ENCODE measurements at regions not wholly inside any gene's neighbourhood (a gene's known extent, or its start where the extent isn't known, plus 50 kb on each side); places are given as distances from the start of the nearest gene placed in this dataset.

DNA sequence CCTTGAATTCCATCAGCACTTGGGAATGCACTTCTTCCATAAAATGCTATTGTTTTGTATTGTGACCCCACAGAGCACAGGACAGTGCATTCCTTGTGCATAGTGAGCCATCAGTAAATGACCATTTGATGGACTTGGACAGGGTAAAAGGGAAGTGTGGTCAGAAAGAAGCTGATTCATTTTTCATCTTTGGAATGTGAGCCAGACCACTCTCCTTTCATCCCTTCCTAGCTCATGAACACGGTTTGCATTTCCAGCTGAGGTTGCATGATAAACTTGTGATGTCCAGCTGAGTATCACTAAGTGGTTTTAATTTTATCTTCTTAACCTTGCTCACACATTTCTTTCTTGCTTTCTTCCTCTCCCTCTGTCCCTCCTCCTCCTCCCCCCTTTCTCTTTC, 101.3 kb downstream of the NUDT12 start:
- DNase-seq, result no peak

DNA sequence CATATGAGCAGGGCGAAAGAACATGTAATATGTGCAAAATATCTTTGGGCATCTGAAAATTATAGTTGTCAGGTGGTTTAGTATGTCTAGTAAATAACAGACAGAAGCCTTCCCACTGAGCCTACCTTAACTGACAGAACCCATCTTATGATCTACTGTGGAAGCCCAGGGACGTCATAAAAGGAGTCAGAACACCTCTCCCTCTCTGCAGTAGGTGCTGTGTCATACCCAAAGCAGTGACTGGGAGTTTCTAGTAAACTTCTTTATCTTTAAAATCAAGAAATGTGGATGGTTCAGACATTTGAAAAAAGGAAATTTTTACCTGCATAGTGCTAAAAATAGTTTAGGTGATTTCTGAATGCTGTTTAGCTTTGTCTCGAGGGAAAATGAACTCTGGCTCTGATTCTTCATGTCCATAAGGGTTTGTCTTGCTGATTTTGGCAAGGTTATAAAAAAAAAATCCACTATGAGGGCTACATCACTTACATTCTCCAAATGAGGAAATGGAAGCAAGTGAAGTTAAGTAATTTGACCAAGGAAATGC, 104.0 kb downstream of the NUDT12 start:
- no peak for DNase-seq

DNA sequence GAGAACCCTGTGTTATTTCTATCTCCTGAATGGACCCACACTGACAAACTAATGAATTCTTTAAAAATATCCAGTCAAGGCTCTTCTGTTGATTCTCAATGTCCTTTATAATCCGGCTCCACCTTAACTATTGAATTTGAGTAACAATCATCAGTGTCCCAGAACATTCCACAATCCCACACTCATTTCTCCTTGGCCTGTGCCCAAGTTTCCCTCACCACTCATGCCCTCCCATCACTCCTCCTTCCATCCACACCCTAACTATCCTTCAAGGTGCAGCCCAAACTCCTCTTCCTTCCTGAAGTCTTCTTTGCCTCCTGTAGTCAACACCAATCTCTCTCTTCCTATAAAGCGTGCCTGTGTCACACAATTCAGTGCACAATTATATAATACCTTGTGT, 106.1 kb downstream of the NUDT12 start:
- DNase-seq, result no peak

DNA sequence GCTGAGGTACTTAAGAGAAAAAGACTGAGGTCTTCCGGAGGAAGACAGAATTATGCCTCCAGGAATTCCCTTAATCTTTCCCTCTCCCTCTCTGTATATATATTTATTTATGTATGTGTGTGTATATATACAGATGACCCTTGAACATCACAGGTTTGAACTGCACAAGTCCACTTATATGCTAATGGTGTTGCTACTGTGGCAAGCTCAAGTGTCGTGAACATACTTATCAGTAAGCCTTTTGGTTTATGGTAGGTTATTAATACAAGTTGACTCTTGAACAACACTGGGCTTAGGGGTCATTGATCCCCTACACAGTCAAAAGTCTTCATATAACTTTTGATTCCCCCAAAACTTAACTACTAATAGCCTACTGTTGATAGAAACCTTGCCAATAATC, 106.8 kb downstream of the NUDT12 start:
- DNase-seq, result no peak

DNA sequence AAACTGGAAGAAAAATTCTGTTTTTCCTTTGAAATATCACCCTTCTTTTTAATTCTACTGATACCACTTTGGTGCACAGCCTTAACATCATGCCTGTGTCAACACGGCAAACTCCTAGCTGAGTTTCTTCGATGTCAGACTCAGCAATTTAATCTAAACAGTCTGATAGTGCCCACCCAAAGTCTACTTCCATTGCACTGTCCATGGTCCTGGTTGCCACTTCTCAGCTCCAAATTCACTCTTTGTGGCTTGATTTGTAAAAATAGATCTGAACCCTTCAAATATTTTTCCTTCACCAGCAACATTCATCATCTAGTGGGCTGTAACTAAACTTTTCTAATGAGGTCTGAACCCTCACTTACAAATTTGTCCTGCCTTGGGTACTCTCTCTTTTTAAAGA, 107.8 kb downstream of the NUDT12 start:
- DNase-seq, result no peak

DNA sequence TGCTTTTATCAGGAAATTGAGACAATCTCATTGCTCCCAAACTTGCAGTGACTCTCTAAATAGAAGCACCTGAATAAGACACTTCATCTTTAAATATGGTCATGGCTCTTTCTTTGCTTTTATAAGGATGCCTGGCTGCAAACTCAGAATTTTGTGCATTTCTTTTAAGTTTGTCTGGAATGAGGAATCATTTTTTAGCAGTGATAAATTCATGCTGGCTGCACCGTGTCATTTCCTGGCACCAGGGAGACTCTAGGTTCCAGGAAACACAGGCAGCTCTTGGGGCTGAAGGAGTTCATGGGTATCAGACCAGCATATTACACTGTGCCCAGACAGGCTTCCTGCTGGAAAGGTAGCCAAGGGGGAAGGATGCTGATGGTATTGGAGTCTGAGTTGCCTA, 109.9 kb downstream of the NUDT12 start:
- no peak for DNase-seq

DNA sequence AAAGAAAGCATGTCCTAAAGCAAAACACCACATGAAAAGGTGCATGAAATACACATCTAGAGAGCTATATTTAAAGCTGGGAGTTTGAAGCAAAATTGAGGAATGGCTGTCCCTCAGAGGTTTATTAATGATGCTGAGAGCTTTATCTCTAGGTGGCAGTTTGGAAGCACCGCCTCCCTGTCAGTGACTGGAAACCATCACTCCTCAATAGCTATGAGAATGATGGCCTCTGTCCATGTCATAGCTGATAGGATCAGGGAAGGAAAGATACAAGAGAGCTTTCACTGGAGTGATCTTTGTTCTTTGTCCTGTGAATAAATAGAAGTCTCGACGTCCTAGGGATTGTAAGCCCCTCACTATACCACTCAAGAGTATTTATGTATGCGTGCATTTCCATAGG, 110.5 kb downstream of the NUDT12 start:
- no peak for DNase-seq

DNA sequence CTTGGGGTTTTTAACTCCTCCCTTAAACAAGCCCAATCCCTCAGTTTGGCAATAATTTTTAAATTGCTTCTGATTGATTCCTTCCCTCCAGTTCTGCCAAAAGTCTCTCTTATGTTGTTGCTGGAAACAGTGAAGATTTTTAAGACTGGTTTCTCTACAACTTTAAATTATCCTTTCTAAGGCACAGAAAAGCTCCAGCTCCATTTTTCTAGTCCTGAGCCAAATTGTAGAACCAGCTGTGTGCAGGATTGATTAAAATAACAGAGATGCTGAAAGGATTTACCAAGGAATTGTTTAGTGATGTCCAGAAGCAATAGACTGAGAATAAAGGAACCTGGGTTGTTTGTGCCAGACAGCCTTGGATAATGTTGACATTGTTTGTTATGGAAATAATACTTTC, 111.3 kb downstream of the NUDT12 start:
- no peak for DNase-seq

DNA sequence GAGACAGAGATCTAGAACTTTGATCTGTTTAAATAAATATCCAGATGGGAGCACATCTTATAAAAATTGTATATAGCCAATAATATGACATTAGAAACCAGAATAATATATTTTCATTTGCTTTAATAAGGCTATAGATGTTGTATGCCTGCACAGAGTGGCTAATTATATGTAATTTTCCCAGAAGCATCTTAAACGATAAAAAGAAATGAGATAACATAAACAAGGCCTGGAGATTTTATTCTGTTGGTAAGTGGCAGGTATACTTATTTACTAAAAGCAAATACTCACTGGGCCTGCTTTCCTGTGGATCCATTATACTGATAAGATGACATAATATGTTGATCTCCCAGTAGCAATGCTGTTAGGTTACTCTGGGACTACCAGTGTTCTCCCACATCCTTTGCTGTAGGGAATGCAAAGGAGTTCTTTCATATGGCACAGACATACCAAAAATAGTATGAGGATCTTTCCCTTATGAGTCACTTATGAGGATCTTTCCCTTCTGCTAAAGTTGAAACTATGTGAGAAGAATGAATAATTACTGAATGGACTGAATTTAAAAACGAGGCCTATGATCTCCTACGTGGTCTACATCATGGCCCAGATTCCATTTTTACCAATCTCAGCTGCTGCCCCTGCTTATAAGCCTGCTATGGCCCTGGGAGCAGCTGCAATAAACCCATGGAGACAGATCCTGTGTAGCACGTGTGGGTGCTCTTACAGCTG, 112.1 kb downstream of the NUDT12 start:
- no peak for DNase-seq

DNA sequence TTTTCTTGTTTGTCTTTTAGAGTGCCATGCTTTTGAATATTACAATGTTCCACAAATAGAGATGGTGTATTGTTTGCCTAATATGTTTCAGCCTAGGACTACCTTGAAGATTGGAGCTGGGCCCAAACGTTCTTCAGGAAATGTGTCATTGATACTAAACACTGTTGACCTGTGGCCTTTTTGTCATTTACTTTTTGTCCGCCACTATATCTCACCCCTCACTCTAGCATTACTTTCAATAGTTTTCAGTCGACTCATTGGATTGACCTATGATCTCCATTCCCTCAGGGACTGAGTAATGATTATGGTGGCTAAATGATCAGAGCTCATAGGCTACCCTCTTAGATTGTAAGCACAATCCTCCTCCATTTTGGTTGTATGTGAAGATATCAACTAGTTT, 115.8 kb downstream of the NUDT12 start:
- DNase-seq, result no peak

DNA sequence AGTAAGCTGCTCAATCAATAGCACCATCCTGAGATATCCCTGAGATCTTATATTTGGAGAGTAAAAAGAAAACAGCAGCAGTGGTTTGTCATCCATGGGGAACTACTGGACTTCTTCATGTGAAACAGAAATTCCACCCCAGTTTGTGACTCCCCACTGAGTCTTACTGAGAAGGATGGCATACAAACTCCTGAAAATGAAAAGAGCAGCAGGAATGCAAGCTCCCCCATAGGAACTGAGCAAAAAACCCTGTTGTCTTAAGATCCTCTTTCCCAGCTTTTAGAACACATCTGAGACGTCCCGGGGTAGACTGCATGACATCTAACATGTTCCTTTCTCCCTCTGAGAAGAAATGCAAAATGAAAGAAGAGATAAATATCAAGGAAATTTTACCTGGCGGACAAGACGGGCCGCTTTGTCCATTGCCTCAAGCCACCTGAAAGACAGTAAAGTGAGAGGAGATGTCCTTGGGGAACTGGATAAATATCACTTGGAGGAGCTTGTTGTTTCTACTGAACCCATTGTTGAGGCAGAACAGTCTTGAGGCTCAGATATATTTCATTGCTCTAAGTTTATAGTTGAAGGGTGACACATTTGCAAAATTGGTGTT, 117.1 kb downstream of the NUDT12 start:
- no peak for DNase-seq

DNA sequence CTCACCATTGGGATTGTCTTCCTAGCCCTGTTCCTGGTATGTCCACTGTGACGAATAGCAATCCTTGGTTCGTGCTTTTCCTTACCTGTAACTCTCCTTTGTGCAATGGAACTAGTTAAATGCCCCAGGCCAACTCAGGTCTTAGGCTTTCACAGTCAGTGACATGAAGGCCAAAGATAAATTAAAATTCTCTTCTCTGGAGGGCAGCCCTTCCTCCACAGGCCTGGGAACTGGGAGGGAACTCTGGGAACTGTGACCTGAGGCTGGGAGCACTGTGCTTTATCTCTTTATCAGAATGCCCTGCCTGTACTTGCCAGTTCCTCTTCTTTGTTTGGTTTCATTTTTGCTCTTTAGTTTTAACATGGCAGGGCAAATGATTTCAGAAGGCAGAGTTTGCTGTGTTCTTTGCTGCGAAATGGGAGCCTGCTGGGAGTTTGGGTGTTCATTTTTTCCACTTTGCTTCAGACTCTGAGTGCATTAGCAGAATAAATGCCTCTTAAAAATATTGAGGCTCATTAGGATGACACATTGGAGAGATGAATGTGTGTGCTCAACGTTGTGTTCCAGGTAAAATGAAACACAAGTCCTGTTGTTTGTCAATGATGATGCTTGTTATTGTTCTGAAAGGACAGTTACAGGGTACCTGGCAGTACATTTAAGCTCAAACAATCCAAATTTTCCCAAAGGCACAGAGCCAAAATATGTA, 118.1 kb downstream of the NUDT12 start:
- DNase-seq, result no peak

DNA sequence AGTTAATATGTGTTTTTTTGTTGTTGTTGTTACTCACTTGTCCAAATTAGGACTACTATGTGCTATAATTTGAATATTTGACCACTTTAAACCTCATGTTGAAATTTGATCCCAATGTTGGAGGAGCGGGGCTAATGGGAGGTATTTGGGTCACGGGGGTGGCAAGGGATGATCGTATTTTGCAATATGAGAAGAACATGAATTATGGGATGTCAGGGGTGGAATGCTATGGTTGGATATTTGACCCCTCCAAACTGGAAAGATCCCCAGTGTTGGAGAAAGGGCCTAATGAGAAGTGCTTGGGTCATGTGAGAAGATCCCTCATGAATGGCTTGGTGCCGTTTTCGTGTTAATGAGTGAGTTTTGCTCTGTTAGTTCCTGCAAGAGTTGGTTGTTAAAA, 119.8 kb downstream of the NUDT12 start:
- no peak for DNase-seq

DNA sequence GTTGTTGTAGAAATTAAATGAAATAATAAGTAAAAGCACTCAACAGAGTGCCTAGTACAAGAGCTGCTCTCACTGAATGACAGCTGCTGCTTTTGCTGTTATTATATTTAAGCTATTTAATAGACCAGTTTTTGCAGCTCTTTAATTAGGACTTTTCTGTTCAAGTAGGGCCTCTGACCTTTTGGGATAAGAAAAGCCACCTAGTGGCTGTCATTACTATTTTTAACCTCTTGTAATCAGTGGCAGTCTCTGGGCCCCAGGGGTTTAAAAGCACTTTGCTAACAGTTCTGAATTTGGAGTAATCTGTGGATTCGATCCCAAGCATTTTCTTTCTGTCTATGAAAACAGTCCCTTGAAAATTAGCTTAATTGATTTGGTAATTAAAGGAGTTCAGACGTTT, 121.1 kb downstream of the NUDT12 start:
- no peak for DNase-seq

DNA sequence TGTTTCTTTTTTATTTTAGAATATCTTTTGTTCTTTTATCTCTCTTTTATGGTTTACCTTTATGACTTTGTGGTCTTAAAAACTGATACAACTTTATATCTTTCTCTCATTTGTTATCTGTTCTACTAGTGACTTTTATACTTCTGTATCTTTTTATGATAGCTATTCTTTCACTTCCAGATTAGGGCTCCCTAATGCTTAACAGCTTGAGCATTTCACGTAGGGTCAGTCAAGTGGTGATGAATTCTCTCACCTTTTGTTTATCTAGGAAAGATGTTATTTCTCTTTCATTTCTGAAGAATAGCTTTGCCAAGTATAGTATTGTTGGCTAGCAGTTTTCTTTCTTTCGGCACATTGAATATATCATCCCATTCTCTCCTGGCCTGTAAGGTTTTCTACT, 123.6 kb downstream of the NUDT12 start:
- no peak for DNase-seq

DNA sequence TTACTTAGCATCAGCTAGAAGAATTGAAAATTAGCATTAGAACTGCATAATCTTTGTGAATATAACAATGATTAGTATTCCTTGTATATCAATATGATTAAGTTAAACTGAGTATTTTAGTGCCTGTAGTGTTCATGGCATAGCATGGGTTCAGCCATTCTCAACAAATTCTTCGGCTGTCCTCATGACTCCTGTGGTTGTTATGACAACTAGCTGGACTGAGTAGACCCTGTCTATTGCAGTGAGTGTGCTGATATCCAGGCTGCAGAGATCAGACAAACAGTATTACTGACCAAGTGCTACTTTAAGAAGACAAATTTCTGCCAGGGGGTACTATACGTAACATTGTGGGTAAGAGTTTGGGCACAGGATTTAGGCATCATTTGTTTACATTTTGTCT, 125.9 kb downstream of the NUDT12 start:
- no peak for DNase-seq

DNA sequence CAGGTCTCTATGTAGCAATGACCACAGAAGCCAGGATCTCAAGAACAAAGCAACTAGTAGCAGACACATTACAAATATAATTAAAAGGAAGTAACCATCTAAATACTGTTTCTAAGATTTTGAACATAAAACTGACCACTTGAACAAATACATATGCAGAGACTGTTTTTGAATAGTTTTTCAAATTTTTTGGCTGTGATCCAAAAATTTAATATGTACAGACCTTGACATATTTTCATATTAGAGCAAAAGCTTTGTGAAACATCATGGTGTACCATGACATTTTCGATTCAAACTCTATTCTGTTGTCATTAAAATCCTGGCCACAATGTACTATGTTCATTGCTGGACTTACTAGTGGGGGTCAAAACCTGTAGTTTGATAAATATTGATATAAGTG, 126.5 kb downstream of the NUDT12 start:
- no peak for DNase-seq

DNA sequence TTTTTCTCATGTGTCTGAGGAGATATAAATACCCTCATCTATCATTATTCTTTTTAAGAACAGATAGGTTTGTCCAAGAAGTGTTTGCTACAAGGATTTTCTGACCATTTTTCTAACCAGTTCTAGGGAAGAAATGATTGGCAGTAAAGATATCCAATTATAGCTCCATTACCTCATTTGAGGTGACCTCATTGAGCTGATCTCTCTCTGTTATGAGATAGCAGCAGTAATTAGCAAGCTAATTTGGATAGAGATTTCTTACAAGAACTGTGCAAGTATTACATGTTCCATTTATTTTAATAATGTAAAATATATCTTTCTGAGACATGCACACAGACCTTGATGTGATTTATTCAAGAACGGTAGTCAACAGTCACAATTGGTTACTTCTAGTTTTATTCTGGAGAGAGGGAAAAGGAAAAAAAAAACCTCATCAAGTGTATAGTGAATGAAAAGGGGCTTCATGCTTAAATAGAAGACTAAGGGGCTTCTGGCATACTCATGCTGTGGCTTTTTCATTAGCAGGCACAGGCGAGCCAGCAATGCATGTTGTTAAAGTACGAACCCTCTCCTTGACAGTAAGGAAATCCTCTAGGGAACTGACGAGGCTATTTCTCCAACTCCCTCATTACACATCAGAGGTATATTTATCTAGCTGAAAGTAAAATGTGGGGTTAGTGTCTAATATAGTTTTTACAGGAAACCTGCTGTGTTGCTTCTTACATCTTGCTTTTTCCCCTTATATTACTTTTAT, 127.3 kb downstream of the NUDT12 start:
- DNase-seq, result no peak

DNA sequence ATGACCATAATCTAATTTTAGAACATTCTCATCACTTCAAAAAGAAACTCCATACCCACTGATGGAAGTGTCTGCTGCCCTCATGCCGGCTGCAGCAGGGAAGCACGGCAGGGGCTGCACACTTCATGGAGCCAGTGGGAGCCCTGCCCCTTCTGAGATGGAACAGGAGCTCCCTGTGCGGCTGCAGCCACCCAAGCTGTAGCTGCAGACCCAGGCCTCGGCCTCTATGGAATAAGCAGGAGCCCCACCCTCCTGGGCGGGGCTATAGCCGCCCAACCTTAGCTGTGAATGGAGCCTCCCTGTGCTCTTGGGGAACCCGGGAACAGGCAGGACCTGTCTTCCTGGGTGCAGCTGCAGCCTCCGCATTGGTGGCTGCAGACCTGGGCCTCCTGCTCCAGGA, 128.5 kb downstream of the NUDT12 start:
- no peak for DNase-seq

DNA sequence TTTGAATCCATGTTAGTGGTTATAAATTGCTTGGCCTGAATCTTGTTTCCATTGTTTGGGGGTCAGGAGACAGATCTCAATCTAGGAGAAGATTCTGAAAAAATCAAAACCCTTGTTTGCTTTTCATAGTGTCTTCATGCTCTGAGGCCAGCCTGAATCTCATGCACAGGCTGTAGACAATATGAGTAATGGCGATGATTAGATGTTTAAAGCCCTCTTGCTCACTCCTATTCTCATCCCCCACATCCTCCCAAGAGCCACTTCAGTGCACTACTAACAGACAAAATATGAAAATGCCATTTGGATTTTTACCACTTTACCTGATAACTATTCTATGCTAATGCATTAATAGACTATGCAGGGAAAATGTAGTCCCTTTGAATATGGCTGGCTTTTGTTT, 129.4 kb downstream of the NUDT12 start:
- DNase-seq, result no peak

DNA sequence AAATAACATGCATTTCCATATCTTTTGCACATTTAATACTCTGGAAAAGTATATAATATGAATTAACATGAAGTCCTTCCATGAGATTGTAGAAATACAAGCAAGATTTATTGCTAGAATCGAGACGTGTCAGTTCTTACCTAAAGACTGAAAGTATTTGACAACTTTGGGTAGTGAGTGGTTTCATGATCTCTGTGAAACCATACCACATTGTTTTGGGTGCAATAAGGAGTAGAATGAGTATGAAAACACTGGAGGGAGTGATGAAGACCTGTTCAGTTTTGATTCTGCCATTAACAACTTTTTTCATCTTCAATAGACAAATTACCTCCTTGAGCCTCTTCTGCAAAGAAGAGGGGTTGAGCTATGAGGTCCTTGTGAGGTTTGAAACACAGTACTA, 133.7 kb downstream of the NUDT12 start:
- DNase-seq, result no peak

DNA sequence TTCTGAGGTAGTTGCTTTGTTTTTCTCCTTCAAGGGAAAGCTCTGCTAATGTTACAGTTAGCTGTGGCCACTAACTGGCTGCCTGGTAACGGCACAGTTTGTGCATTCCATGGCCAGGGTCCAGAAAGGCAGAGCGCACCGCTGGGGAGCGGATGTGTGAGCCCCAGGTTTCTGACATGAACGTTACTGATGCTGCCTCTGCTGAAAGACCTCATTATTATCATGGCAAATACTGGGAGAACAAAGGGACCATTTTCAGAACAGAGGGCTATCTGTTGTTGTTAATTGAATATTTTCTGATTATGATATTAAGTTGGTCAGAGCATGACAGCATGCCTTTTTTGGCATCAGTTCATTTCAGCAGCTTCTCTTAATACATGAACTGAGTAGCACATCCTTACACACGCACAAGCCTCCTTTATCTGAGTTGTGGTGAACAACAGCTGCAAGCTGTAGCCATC, 134.1 kb downstream of the NUDT12 start:
- DNase-seq, result no peak

DNA sequence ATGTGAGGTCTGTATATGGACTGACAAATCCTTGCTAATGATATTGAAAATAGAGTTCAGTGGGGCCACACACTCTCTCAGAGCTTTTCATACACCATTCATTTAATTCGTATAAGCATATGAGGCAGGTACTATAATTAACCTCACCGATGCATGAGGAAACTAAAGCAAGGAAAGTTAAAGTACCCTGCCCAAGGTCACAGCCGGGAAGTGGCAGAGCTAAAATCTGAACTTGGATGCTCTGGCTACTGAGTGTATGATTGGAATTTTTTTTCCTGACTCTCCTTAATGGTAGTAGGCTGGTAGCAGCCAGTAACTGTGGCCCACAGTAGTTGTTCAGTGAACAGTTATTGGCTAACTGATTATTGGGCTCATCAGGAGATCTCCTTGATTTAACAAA, 135.3 kb downstream of the NUDT12 start:
- DNase-seq, result no peak

Measured in CD4-positive, alpha-beta T cell treated with Interleukin-21 for 1 hour (primary cell).